Tibial artery (tissue), 4 donors: ENCODE measurements at regions not wholly inside any gene's neighbourhood (a gene's known extent, or its start where the extent isn't known, plus 50 kb on each side); places are given as distances from the start of the nearest gene placed in this dataset.

Experiments used
- DNase-seq, 2 donors: peaks; one replicate each; pipeline ENCODE4 v3.0.0-alpha.2; 2019
- H3K27ac ChIP-seq, 2 donors: fragments of 200-600 bp; sonication (generic) in 1 of 2; 1 replicate in 1 of 2; 2 replicates in 1 of 2; pipeline ENCODE4 v1.5.1; 2018 to 2019; ENCODE audit warnings: mild to moderate bottlenecking in 1 of 2
- H3K27me3 ChIP-seq, 2 donors: fragments of 200-600 bp; sonication (generic) in 1 of 2; one replicate each; pipeline versions ENCODE4 v1.5.1 to v1.6.0; 2016 to 2019
- H3K36me3 ChIP-seq, 3 donors: fragments of 200-600 bp; sonication (generic) in 2 of 3; one replicate each; pipeline ENCODE4 v1.5.1; 2016 to 2019; ENCODE audit warnings: mild to moderate bottlenecking in 2 of 3
- H3K4me1 ChIP-seq, 4 donors: fragments of 200-600 bp; sonication (generic) in 2 of 4; 1 replicate in 3 of 4; 2 replicates in 1 of 4; pipeline ENCODE4 v1.5.1; 2016 to 2019
- H3K4me3 ChIP-seq, 2 donors: fragments of 200-600 bp; sonication (generic) in 1 of 2; 1 replicate in 1 of 2; 2 replicates in 1 of 2; pipeline ENCODE4 v1.5.1; 2018 to 2019; ENCODE audit warnings: mild to moderate bottlenecking in 2 of 2
- H3K9me3 ChIP-seq, 3 donors: fragments of 200-600 bp; sonication (generic) in 1 of 3; one replicate each; pipeline ENCODE4 v1.5.1; 2016 to 2019
- CTCF ChIP-seq, 2 experiments: fragments of 200-600 bp in 1 of 2; fragments of 450-650 bp in 1 of 2; IDR thresholded peaks; one replicate each; pipeline ENCODE4 v1.5.1; 2017 to 2019; ENCODE audit warnings: antibody characterized with exemption in 2 of 2, mild to moderate bottlenecking in 1 of 2, moderate library complexity in 1 of 2
- intact Hi-C: fragments of 100-400 bp; cut with DNase I; formaldehyde crosslinking; loops from one replicate; pipeline ENCODE4 v1.15.0; 2023; ENCODE audit warnings: low total_unique reads

GRCh38 chr2:221710744-221711143 lies 138.6 kb upstream of the EPHA4 start:
- no peak for DNase-seq
- no peak overlapping the region for H3K4me3 ChIP-seq
- intact Hi-C loops = no loop called here
- H3K36me3 ChIP-seq = no peaks in the 10 kb centered on the region
- no peaks in the 10 kb centered on the region for H3K27me3 ChIP-seq
- no peaks in the 10 kb centered on the region for H3K9me3 ChIP-seq
- no peak for TF ChIP-seq CTCF (IDR thresholded peaks at IDR 0.05)
- no peak overlapping the region for H3K27ac ChIP-seq
- no peaks in the 10 kb centered on the region for H3K4me1 ChIP-seq

- TF ChIP-seq CTCF (IDR thresholded peaks at IDR 0.05) = no peak
- intact Hi-C loops = no loop called here
These were observed 136.8 kb upstream of the EPHA4 start for GRCh38 chr2:221708902-221709301.

GRCh38 chr2:221705185-221705877 lies 133.2 kb upstream of the EPHA4 start:
- H3K27ac ChIP-seq = no peak overlapping the region
- no peaks in the 10 kb centered on the region for H3K9me3 ChIP-seq
- H3K4me3 ChIP-seq = no peak overlapping the region
- H3K4me1 ChIP-seq = no peaks in the 10 kb centered on the region
- TF ChIP-seq CTCF (IDR thresholded peaks at IDR 0.05) = no peak
- H3K36me3 ChIP-seq = no peaks in the 10 kb centered on the region
- no peaks in the 10 kb centered on the region for H3K27me3 ChIP-seq
- intact Hi-C loops = no loop called here
- no peak for DNase-seq

More at GRCh38 chr2:221708902-221709301, 136.8 kb upstream of the EPHA4 start:
- Histone ChIP-seq H3K27me3 (no peaks in the 10 kb centered on the region), H3K9me3 (no peaks in the 10 kb centered on the region), H3K4me1 (no peaks in the 10 kb centered on the region), H3K27ac (no peak overlapping the region), H3K4me3 (no peak overlapping the region), H3K36me3 (no peaks in the 10 kb centered on the region)
- DNase-seq = no peak

- no peaks in the 10 kb centered on the region for H3K27me3 ChIP-seq
- no peaks in the 10 kb centered on the region for H3K36me3 ChIP-seq
- no peaks in the 10 kb centered on the region for H3K9me3 ChIP-seq
- intact Hi-C loops = no loop called here
- DNase-seq = no peak
- H3K4me1 ChIP-seq = no peaks in the 10 kb centered on the region
- no peak overlapping the region for H3K4me3 ChIP-seq
- no peak for TF ChIP-seq CTCF (IDR thresholded peaks at IDR 0.05)
- no peak overlapping the region for H3K27ac ChIP-seq
These were observed 132.3 kb upstream of the EPHA4 start for GRCh38 chr2:221704442-221704841.

- Histone ChIP-seq H3K27me3 (no peaks in the 10 kb centered on the region), H3K36me3 (no peaks in the 10 kb centered on the region), H3K9me3 (no peaks in the 10 kb centered on the region), H3K27ac (peak overlapping the region in 1 of 2 donors; percentile 34), H3K4me3 (no peak overlapping the region), H3K4me1 (peaks cover 0 to 11% (median 0%) of the 10 kb centered on the region in 4 donors)
- no peak for TF ChIP-seq CTCF (IDR thresholded peaks at IDR 0.05)
- DNase-seq = no peak
- intact Hi-C loops = no loop called here
These were observed 121.3 kb upstream of the EPHA4 start for GRCh38 chr2:221693365-221693764.
